ENCODE measurements at regions not wholly inside any gene's neighbourhood (a gene's known extent, or its start where the extent isn't known, plus 50 kb on each side); places are given as distances from the start of the nearest gene placed in this dataset.
"Not testable (repeated sequence)": the region's sequence is repeated elsewhere in the genome, so short reads cannot be mapped to it uniquely, and the experiment has no call there.

DNA sequence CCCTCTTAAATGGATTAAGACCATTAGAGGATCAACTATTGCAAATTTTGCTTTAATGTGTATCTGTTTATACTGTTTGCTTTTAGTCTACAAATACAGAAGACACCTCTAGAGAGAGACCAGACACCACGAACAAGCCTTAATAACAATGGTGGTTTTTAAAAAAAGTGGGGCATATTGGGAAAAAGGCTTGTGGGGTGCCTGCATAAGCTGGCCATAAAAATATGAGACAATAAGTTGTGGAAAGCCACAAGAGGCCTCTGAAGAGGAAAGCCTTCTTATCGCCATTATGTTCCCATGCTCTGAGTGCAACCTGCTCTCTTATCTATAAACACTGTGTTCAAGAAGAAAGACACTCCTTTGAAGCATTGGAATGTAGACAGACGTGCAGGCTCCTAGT lies 52.0 kb upstream of the PRSS16 start:
- WGBS: 48% methylated on average over 3 of the region's 3 CpGs
- not testable (repeated sequence) for H3K27ac ChIP-seq (ENCODE audit: low read depth)

More for the DNA sequence above, 52.0 kb upstream of the PRSS16 start:
- not testable (repeated sequence) for DNase-seq (ENCODE audit: extremely low spot score); H3K36me3 ChIP-seq (ENCODE audit: insufficient read depth); H3K4me3 ChIP-seq (ENCODE audit: low read depth, low read length); H3K4me1 ChIP-seq (ENCODE audit: insufficient read depth)

Small RNAs in the stretch of these regions (small RNA-seq; reads per million reads assigned to genes)
- gene MIR3143: 0.12 reads per million
- gene RNU2-62P: 0.15 reads per million
